Smooth muscle cell (in vitro differentiated cells): ENCODE measurements at regions not wholly inside any gene's neighbourhood (a gene's known extent, or its start where the extent isn't known, plus 50 kb on each side); places are given as distances from the start of the nearest gene placed in this dataset.

Experiments used
- DNase-seq: peaks from one replicate; lab custom pipeline; 2025; ENCODE audit not compliant: unreplicated experiment; lab: John Stamatoyannopoulos, UW
- H2AFZ ChIP-seq: fragments of 200-600 bp; sonication (generic); 2 replicates; pipeline ENCODE4 v1.6.0; 2016; ENCODE audit warnings: antibody characterized with exemption, low read depth, mild to moderate bottlenecking
- H3F3A ChIP-seq: fragments of 200-600 bp; sonication (generic); 2 replicates; pipeline ENCODE4 v1.6.0; 2017; ENCODE audit warnings: antibody characterized with exemption, low read depth
- H3K27ac ChIP-seq: fragments of 200-600 bp; sonication (generic); 2 replicates; pipeline ENCODE4 v1.5.1; 2016; ENCODE audit warnings: low read depth, mild to moderate bottlenecking
- H3K27me3 ChIP-seq: fragments of 200-600 bp; sonication (generic); 2 replicates; pipeline ENCODE4 v1.6.1; 2016; ENCODE audit warnings: low read depth, mild to moderate bottlenecking
- H3K36me3 ChIP-seq: fragments of 200-600 bp; sonication (generic); 2 replicates; pipeline ENCODE4 v1.5.1; 2016; ENCODE audit warnings: low read depth
- H3K4me1 ChIP-seq: fragments of 200-600 bp; sonication (generic); 2 replicates; pipeline ENCODE4 v1.5.1; 2016; ENCODE audit warnings: low read depth
- H3K4me2 ChIP-seq: fragments of 200-600 bp; sonication (generic); 2 replicates; pipeline ENCODE4 v1.6.0; 2016; ENCODE audit warnings: mild to moderate bottlenecking
- H3K4me3 ChIP-seq: fragments of 200-600 bp; sonication (generic); 2 replicates; pipeline ENCODE4 v1.5.1; 2016; ENCODE audit warnings: mild to moderate bottlenecking
- H3K79me2 ChIP-seq: fragments of 200-600 bp; sonication (generic); 2 replicates; pipeline ENCODE4 v1.6.0; 2016; ENCODE audit warnings: low read depth, mild to moderate bottlenecking
- H3K9ac ChIP-seq: fragments of 200-600 bp; sonication (generic); 2 replicates; pipeline ENCODE4 v1.6.0; 2016; ENCODE audit warnings: low read depth
- H3K9me3 ChIP-seq: fragments of 200-600 bp; sonication (generic); replicated peaks from 2 replicates; pipeline ENCODE4 v1.5.1; 2016; ENCODE audit warnings: low read depth
- H4K20me1 ChIP-seq: fragments of 200-600 bp; sonication (generic); 2 replicates; pipeline ENCODE4 v1.6.0; 2016; ENCODE audit warnings: low read depth
- WGBS: methylation state at CpG from one replicate; pipeline ENCODE4 v1.1.7; 2016; ENCODE audit warnings: low lambda C conversion rate; 5-methylcytosine and 5-hydroxymethylcytosine counted together
- TF ChIP-seq, protein P1 (sequence below): fragments of 200-600 bp; sonication (generic); IDR thresholded peaks from 2 replicates; pipeline ENCODE4 v1.5.1; 2017; ENCODE audit warnings: borderline replicate concordance, mild to moderate bottlenecking, antibody characterized with exemption; ENCODE audit not compliant: insufficient read depth, poor library complexity, severe bottlenecking

DNA sequence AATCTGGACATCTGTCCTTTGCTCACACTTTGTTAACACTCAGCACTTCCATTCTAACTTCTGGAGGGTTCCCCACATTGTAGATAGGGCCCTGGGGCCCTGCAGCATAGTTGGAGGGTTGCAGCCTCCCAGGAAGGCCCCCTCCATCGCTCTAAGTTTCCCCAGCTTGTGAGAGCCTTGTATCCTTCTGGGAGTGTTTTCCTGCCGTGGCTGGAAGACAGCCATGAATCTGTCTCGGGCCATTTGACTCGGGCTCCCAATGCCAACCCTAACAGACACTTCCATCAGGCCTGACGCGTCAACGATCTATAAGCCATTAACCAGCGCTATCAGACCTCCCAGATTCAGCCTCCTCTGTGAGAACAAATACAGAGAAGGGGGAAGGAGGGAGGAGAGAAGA, 263.7 kb upstream of the RPL38 start:
- H3F3A ChIP-seq = no peaks in the 10 kb centered on the region
- H3K79me2 ChIP-seq = no peaks in the 10 kb centered on the region
- 99% methylated on average over 8 of the region's 8 CpGs for WGBS
- no peak for DNase-seq
- no peak overlapping the region for H2AFZ ChIP-seq
- H3K36me3 ChIP-seq = no peaks in the 10 kb centered on the region
- no peak overlapping the region for H3K9ac ChIP-seq
- H3K4me3 ChIP-seq = no peak overlapping the region
- no peaks in the 10 kb centered on the region for H4K20me1 ChIP-seq
- peaks cover 5% of the 10 kb centered on the region for H3K27me3 ChIP-seq
- no peaks in the 10 kb centered on the region for H3K4me1 ChIP-seq
- TF ChIP-seq, protein P1, sequence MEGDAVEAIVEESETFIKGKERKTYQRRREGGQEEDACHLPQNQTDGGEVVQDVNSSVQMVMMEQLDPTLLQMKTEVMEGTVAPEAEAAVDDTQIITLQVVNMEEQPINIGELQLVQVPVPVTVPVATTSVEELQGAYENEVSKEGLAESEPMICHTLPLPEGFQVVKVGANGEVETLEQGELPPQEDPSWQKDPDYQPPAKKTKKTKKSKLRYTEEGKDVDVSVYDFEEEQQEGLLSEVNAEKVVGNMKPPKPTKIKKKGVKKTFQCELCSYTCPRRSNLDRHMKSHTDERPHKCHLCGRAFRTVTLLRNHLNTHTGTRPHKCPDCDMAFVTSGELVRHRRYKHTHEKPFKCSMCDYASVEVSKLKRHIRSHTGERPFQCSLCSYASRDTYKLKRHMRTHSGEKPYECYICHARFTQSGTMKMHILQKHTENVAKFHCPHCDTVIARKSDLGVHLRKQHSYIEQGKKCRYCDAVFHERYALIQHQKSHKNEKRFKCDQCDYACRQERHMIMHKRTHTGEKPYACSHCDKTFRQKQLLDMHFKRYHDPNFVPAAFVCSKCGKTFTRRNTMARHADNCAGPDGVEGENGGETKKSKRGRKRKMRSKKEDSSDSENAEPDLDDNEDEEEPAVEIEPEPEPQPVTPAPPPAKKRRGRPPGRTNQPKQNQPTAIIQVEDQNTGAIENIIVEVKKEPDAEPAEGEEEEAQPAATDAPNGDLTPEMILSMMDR = no peak
- no peak overlapping the region for H3K27ac ChIP-seq
- H3K4me2 ChIP-seq = no peak overlapping the region
- no peaks in the 10 kb centered on the region for H3K9me3 ChIP-seq

DNA sequence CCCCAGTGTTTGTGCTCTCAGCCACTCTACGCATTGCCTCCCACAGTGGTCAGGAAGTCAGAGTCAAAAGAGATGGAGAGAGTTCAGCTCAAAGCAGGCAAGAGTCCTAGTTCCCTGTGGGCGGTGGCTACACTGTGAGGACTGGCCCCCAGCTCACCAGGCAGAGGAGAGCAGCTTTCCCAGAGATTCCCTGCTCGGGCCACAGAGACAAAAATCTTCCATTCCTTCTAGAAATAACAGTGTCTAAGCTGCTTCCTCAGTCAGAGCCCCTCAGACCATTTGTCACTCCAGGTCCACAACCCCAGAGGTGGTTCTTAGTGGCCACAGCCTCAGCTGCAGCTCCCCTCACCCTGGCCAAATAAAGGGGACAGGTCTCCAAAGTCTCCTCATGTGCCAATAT, 263.0 kb upstream of the RPL38 start:
- Histone ChIP-seq H2AFZ (no peak overlapping the region), H4K20me1 (no peaks in the 10 kb centered on the region), H3K4me1 (no peaks in the 10 kb centered on the region), H3K9ac (no peak overlapping the region), H3K27me3 (peaks cover 7% of the 10 kb centered on the region), H3K36me3 (no peaks in the 10 kb centered on the region), H3F3A (no peaks in the 10 kb centered on the region), H3K4me3 (no peak overlapping the region), H3K27ac (no peak overlapping the region), H3K79me2 (no peaks in the 10 kb centered on the region), H3K9me3 (no peaks in the 10 kb centered on the region), H3K4me2 (no peak overlapping the region)
- TF ChIP-seq, protein P1 = no peak
- WGBS = 83% methylated on average over 3 of the region's 3 CpGs
- DNase-seq = no peak

DNA sequence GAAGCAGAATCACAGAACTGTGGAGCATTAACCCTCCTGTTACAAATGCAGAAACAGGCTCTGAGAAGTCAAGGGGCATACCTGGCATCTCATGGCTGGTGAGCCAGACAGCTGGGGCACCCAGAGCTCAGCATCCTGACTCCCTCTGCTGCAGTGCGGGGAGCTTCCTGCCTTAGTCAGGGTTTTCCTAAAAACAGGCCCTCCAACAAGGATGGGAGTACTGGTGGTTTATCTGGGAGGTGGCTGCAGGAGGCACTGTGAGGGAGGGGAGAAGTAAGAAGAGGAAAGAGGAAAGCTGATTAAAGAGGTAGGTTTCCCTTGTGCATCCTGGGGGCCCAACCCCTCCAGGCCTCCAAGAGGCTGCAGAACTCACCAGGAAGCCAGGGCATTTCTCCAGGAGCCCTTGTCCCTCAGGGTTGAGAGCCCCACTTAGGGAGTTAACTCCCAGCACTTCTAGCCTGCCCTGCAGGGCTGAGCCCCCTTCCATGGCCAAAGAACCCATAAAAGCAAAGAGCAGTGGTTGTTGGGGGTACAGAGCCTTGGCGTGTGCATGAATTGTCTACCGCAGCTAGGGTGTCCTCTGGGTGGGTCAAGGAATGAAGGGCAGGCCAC, 261.5 kb upstream of the RPL38 start:
- TF ChIP-seq, protein P1 = no peak
- Histone ChIP-seq H3K4me1 (no peaks in the 10 kb centered on the region), H3K27ac (no peak overlapping the region), H3K4me3 (no peak overlapping the region), H3F3A (no peaks in the 10 kb centered on the region), H3K4me2 (no peak overlapping the region), H4K20me1 (no peaks in the 10 kb centered on the region), H2AFZ (no peak overlapping the region), H3K27me3 (peaks cover 7% of the 10 kb centered on the region), H3K79me2 (no peaks in the 10 kb centered on the region), H3K36me3 (no peaks in the 10 kb centered on the region), H3K9me3 (no peaks in the 10 kb centered on the region), H3K9ac (no peak overlapping the region)
- WGBS = 93% methylated on average over 3 of the region's 3 CpGs
- no peak for DNase-seq

DNA sequence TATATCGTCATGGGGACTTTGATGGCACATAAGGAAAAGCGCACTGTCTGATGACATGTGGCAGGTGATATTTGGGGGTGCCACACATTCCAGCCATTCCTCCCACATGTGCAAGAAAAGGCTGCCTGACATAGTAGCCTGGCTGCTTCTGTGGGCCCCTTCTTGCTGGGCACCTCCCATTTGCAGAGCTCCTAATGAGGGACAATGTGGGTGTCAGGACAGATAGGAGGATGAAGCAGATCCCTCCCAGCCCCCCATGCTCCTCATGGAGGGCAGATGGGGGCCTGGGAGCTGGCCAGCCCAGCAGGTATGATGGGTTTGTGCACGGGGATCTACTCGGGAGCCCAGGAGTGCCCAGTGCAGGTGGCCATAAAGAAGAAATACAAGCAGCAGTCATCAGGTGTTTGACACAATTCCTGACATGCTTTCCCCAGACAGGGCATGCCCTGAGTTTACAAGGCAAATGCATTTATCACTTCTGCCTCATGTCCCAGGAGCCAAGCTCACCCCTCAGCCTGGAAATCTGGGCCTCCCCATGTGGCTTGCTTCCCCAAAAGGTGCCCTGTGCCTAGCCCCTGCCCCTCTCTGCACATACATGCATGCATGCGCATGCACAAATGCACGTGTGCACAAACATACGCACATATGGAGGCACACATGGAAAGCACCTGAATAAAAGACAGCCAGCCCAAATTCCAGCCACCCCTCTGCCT, 260.6 kb upstream of the RPL38 start:
- no peak for DNase-seq
- Histone ChIP-seq H4K20me1 (no peaks in the 10 kb centered on the region), H3K27me3 (peaks cover 7% of the 10 kb centered on the region), H3K27ac (no peak overlapping the region), H3K9ac (no peak overlapping the region), H3K36me3 (no peaks in the 10 kb centered on the region), H3K4me1 (no peaks in the 10 kb centered on the region), H3K4me2 (no peak overlapping the region), H3K4me3 (no peak overlapping the region), H2AFZ (no peak overlapping the region), H3K79me2 (no peaks in the 10 kb centered on the region), H3K9me3 (no peaks in the 10 kb centered on the region), H3F3A (no peaks in the 10 kb centered on the region)
- TF ChIP-seq, protein P1 = no peak
- WGBS = 95% methylated on average over 7 of the region's 7 CpGs
